OCI-LY3 (cell line): ENCODE measurements at regions not wholly inside any gene's neighbourhood (a gene's known extent, or its start where the extent isn't known, plus 50 kb on each side); places are given as distances from the start of the nearest gene placed in this dataset.

Source experiments
- EZH2phosphoT487 ChIP-seq: fragments of 200-600 bp; shearing (Covaris generic); IDR thresholded peaks from 2 replicates; pipeline ENCODE4 v1.6.1; 2018; ENCODE audit warnings: antibody characterized with exemption, mixed run types, low read depth
- TF ChIP-seq, protein P1 (sequence below): fragments of 200-600, 300-600 bp; sonication (generic); IDR thresholded peaks from 2 replicates; pipeline ENCODE4 v1.5.1; 2014; ENCODE audit warnings: antibody characterized with exemption, low read length, low read depth

DNA sequence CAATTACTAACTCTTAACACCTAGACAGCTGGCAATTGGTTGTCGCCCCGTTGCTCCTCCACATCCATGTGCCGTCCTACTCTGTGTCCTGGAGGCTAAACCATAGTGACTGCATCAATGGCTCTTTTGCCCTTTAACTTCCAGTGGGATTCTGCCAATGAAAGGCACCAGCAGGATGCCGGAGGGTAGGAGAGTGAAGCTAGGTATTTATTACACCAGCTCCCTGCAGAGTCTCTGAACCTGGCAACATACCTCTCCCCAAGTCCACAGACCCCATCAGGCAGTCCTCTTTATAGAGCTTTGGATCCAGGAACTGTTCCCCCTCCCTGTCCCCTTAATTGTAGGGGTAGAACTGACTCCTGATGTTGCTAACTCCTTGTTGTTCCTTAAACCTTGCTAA lies 426.8 kb downstream of the HNRNPD start:
- TF ChIP-seq, protein P1, sequence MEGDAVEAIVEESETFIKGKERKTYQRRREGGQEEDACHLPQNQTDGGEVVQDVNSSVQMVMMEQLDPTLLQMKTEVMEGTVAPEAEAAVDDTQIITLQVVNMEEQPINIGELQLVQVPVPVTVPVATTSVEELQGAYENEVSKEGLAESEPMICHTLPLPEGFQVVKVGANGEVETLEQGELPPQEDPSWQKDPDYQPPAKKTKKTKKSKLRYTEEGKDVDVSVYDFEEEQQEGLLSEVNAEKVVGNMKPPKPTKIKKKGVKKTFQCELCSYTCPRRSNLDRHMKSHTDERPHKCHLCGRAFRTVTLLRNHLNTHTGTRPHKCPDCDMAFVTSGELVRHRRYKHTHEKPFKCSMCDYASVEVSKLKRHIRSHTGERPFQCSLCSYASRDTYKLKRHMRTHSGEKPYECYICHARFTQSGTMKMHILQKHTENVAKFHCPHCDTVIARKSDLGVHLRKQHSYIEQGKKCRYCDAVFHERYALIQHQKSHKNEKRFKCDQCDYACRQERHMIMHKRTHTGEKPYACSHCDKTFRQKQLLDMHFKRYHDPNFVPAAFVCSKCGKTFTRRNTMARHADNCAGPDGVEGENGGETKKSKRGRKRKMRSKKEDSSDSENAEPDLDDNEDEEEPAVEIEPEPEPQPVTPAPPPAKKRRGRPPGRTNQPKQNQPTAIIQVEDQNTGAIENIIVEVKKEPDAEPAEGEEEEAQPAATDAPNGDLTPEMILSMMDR = no peak
- TF ChIP-seq EZH2phosphoT487 = no peak
